ENCODE measurements at regions not wholly inside any gene's neighbourhood (a gene's known extent, or its start where the extent isn't known, plus 50 kb on each side); places are given as distances from the start of the nearest gene placed in this dataset.

DNA sequence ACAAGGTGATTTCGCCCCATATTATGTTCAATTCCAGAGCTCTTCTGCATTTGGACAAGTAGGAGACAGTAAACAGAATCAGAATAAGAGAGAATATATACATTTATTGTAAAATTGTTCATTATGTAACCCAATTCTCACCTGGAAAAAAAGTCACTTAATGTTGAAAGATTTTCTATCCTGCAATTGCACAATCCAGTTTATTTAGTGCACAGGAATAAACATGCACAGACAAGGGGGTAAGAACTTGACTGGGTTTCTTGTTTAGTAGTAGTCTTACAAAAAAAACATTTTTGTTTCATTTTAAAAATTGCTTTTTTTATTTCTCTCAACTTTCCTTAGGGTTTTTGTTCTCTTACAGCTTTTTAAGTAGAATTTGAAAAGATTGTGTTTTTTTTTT, 126.6 kb downstream of the SAMD9 start:
- no peak overlapping the region for H4K8ac ChIP-seq (ENCODE audit: extremely low read depth, insufficient read depth, low read length)
- no peak overlapping the region for H3K56ac ChIP-seq (replicated peaks; ENCODE audit: insufficient read length, low read depth, low read length)
- WGBS, 2 experiments (ENCODE audit: extremely low coverage in 1 of 2, insufficient coverage in 1 of 2, insufficient read length in 1 of 2, insufficient replicate concordance in 2 of 2, low coverage in 1 of 2, low lambda C conversion rate in 2 of 2, missing lambda C conversion rate in 1 of 2): 100% methylated on average over 1 of the region's 1 CpG; no CpG with 5 or more reads in 1 of the 2 experiments
- FAIRE-seq (no peak), DNase-seq (ENCODE audit: low read depth in 1 of 2, low spot score in 2 of 2) (no peak)
- H3K36me3 ChIP-seq (ENCODE audit: control insufficient read depth in 2 of 4, insufficient read depth in 4 of 4, low read length in 3 of 4): no peaks in the 10 kb centered on the region
- H2BK5ac ChIP-seq (ENCODE audit: low read depth, low read length): no peak overlapping the region
- no peaks in the 10 kb centered on the region; a peak in 1 of 4 replicates for H3K9me3 ChIP-seq (ENCODE audit: insufficient read depth in 2 of 2, low read depth in 1 of 2, low read length in 1 of 2)
- H4K91ac ChIP-seq (replicated peaks; ENCODE audit: insufficient read length, low read length): no peak overlapping the region
- H2AFZ ChIP-seq (ENCODE audit: low read length): no peak overlapping the region
- POLR2A ChIA-PET (ENCODE audit: partially characterized antibody): no interaction called here
- no peak overlapping the region for H3K27ac ChIP-seq (ENCODE audit: low read depth, low read length)
- H3K9ac ChIP-seq (replicated peaks in 1 of 4; ENCODE audit: extremely low read depth in 1 of 4, low read depth in 3 of 4, low read length in 3 of 4): no peak overlapping the region
- no peak overlapping the region for H2BK15ac ChIP-seq (ENCODE audit: low read length)
- H3K4me2 ChIP-seq (ENCODE audit: insufficient read depth in 1 of 2, low read depth in 2 of 2, low read length in 2 of 2): no peak overlapping the region
- no peak overlapping the region for H3K23ac ChIP-seq (ENCODE audit: insufficient read length)
- no peaks in the 10 kb centered on the region for H3K27me3 ChIP-seq (replicated peaks in 1 of 4; ENCODE audit: control insufficient read depth in 3 of 4, extremely low read depth in 1 of 4, insufficient read depth in 3 of 4, low read length in 3 of 4)
- no peaks in the 10 kb centered on the region for H3K79me2 ChIP-seq (ENCODE audit: control insufficient read depth in 1 of 2, insufficient read depth in 2 of 2, low read length in 2 of 2)
- no peak overlapping the region for H3K14ac ChIP-seq (ENCODE audit: insufficient read length)
- no peak overlapping the region for H3K4ac ChIP-seq (replicated peaks; ENCODE audit: insufficient read length, low read depth, low read length)
- H2BK20ac ChIP-seq (ENCODE audit: low read length): no peak overlapping the region
- CTCF ChIA-PET (ENCODE audit: partially characterized antibody): interaction anchor here (0.6 to 1.1 kb wide), 6 partner anchors 9 to 140 kb away, joined by 3 to 6 read pairs (median 3); no protein-coding TSS in a partner anchor
- H3K4me1 ChIP-seq (replicated peaks in 1 of 4; ENCODE audit: control insufficient read depth in 3 of 4, insufficient read depth in 4 of 4, low read length in 3 of 4): peaks cover 0 to 4% (median 0%) of the 10 kb centered on the region in 4 experiments; a peak in 2 of 7 replicates
- no peaks in the 10 kb centered on the region; the same call in 1 of the 2 replicates for H3K23me2 ChIP-seq (ENCODE audit: low read depth, low read length)
- no peak overlapping the region for H4K5ac ChIP-seq (ENCODE audit: insufficient read length, low read depth, low read length)
- H3K79me1 ChIP-seq (ENCODE audit: low read depth, low read length): no peaks in the 10 kb centered on the region
- H3K4me3 ChIP-seq (ENCODE audit: extremely low read depth in 1 of 4, insufficient read depth in 2 of 4, low read depth in 3 of 4, low read length in 4 of 4): no peak overlapping the region
- H4K20me1 ChIP-seq (replicated peaks in 1 of 2; ENCODE audit: control insufficient read depth in 1 of 2, insufficient read depth in 2 of 2, low read length in 2 of 2): no peaks in the 10 kb centered on the region
- no peak overlapping the region for H2BK12ac ChIP-seq (ENCODE audit: low read depth, low read length)
- H2AK5ac ChIP-seq (ENCODE audit: low read depth, low read length): no peak overlapping the region
- no peak for TF ChIP-seq KDM1A (IDR thresholded peaks at IDR 0.05; ENCODE audit: borderline replicate concordance, low read length)
- TF ChIP-seq TEAD4 (IDR thresholded peaks at IDR 0.05; ENCODE audit: low read depth, low read length): no peak
- H3K18ac ChIP-seq (ENCODE audit: extremely low read depth, low read length): no peak overlapping the region
- no peak overlapping the region for H2BK120ac ChIP-seq (replicated peaks; ENCODE audit: low read depth, low read length)
